HG02798 (cell line): ENCODE measurements at regions not wholly inside any gene's neighbourhood (a gene's known extent, or its start where the extent isn't known, plus 50 kb on each side); places are given as distances from the start of the nearest gene placed in this dataset.

Source experiments
- ATAC-seq: cut with Tn5 transposase; IDR thresholded peaks from one replicate; pipeline ENCODE4 v1.9.1; 2021; ENCODE audit warnings: mild to moderate bottlenecking; ENCODE audit not compliant: unreplicated experiment, poor library complexity

GRCh38 chr7:94216944-94217461 lies 177.7 kb upstream of the COL1A2 start:
- ATAC-seq: no peak

GRCh38 chr7:94217766-94218165 lies 176.9 kb upstream of the COL1A2 start:
- ATAC-seq: no peak

- ATAC-seq: no peak
Observed at GRCh38 chr7:94222516-94222915, 172.2 kb upstream of the COL1A2 start.

- peak; percentile 83 for ATAC-seq
Observed at GRCh38 chr7:94223375-94224084, 171.2 kb upstream of the COL1A2 start.

GRCh38 chr7:94228223-94228622 lies 166.5 kb upstream of the COL1A2 start:
- ATAC-seq: no peak

- no peak for ATAC-seq
Observed at GRCh38 chr7:94228678-94229077, 166.0 kb upstream of the COL1A2 start.

- no peak for ATAC-seq
Observed at GRCh38 chr7:94231305-94231704, 163.4 kb upstream of the COL1A2 start.

GRCh38 chr7:94236960-94237359 lies 157.7 kb upstream of the COL1A2 start:
- ATAC-seq: no peak

GRCh38 chr7:94237417-94237816 lies 157.3 kb upstream of the COL1A2 start:
- no peak for ATAC-seq

GRCh38 chr7:94239661-94240234 lies 154.9 kb upstream of the COL1A2 start:
- ATAC-seq: no peak

GRCh38 chr7:94240902-94241301 lies 153.8 kb upstream of the COL1A2 start:
- no peak for ATAC-seq

- no peak for ATAC-seq
Observed at GRCh38 chr7:94241402-94241925, 153.2 kb upstream of the COL1A2 start.

- no peak for ATAC-seq
Observed at GRCh38 chr7:94243066-94243711, 151.5 kb upstream of the COL1A2 start.

- ATAC-seq: no peak
Observed at GRCh38 chr7:94244760-94245159, 149.9 kb upstream of the COL1A2 start.

GRCh38 chr7:94245500-94245899 lies 149.2 kb upstream of the COL1A2 start:
- ATAC-seq: no peak

GRCh38 chr7:94247970-94248369 lies 146.7 kb upstream of the COL1A2 start:
- no peak for ATAC-seq

- no peak for ATAC-seq
Observed at GRCh38 chr7:94249631-94250030, 145.1 kb upstream of the COL1A2 start.

GRCh38 chr7:94250124-94250523 lies 144.6 kb upstream of the COL1A2 start:
- no peak for ATAC-seq

GRCh38 chr7:94250987-94251386 lies 143.7 kb upstream of the COL1A2 start:
- ATAC-seq: no peak

- no peak for ATAC-seq
Observed at GRCh38 chr7:94252124-94252523, 142.6 kb upstream of the COL1A2 start.

GRCh38 chr7:94252971-94253370 lies 141.7 kb upstream of the COL1A2 start:
- no peak for ATAC-seq
